ENCODE measurements at regions not wholly inside any gene's neighbourhood (a gene's known extent, or its start where the extent isn't known, plus 50 kb on each side); places are given as distances from the start of the nearest gene placed in this dataset.

- TF ChIP-seq OSR1 (CRISPR knock-in tag; IDR thresholded peaks at IDR 0.05) (no peak), ZNF8 (CRISPR knock-in tag; IDR thresholded peaks at IDR 0.05) (no peak), RARB (CRISPR knock-in tag; IDR thresholded peaks at IDR 0.05) (no peak)
Measured at GRCh38 chr14:65981192-65981843, 504.9 kb upstream of the CCDC196 start.

Measured in SK-N-SH treated with all-trans-retinoic acid at 6 μM for 48 hours (cell line).